NCI-H510A treated with DMSO at 0.1 percent for 48 hours (cell line): ENCODE measurements at regions not wholly inside any gene's neighbourhood (a gene's known extent, or its start where the extent isn't known, plus 50 kb on each side); places are given as distances from the start of the nearest gene placed in this dataset.
"Not testable (repeated sequence)": the region's sequence is repeated elsewhere in the genome, so short reads cannot be mapped to it uniquely, and the experiment has no call there.

Source experiments
- DNase-seq: peaks from one replicate; lab custom pipeline; 2025; lab: John Stamatoyannopoulos, UW

GRCh38 chr10:60513281-60513680 lies 123.6 kb upstream of the ANK3 start:
- DNase-seq: no peak

- no peak for DNase-seq
These were observed 122.0 kb upstream of the ANK3 start for GRCh38 chr10:60511477-60512229.

DNA sequence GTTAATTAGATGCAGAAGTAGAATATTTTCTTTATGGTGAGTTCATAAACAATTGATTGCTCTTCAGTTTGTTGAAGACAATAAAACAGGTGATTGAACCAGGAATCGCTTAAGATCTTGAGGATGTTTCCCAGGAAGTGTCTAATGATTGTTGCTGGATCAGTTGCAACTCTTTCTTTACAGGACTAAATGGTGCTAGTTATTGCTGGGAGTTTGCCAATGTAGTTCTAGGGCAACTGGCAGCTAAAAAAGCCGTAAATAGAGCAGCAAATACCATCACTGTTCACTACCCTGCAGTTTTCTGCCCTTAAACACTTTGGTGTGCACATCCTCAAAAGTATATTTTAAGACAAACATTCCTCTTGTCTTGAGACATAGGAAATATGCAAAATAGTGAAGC lies 119.2 kb upstream of the ANK3 start:
- no peak for DNase-seq

DNA sequence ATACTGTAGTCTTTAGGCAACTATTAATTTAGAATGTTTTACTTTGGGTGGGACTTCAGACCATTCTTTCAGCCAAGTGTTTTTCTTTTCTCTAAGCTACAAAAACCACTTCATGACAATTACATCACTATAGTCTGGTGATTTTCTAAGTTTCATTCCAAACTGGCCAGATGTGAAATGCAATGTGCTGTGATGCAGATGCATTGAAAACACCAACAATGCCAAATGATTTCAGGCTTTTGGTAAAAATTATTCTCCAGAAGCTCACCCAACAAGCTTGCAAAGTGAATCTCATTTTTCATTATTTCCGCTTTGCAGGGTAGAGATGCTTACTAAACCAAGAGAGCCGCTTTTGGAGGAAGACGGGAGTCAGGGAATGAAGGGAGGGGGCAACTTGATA lies 118.4 kb upstream of the ANK3 start:
- no peak for DNase-seq

DNA sequence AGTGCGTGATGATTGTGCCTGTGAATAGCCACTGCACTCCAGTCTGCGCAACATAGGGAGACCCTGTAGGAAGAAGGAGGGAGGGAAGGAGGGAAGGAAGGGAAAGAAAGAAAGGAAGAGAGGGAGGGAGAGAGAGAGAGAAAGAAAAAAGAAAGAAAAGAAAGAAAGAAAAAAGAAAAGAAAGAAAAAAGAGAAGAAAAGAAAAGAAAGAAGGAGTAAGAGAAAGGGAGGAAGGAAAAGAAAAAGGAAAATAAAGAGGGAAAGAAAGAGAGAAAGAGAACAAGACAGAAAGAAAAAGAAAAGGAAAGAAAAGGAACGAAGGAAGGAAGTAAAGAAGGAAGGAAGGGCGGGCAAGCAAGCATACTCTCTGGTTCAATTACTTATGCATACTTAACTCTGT lies 112.9 kb upstream of the ANK3 start:
- DNase-seq: no peak

DNA sequence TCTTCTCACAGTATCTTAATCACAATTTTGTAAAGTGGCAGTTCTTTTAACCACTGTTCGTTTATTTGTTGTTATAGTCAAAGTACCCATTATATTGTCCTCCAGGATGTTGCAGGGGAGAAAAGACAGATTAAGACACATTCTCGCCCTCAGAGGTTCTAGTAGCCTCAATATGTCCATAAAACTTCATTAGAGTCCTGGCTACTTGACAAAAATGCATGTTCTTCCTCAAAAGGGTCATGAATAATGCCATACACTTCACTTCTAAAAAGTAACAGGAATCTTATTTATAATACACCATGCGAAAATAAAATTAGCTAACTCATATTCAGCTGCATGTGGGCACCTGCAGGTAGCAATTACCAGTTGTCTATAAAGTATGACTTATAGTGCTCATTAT lies 109.3 kb upstream of the ANK3 start:
- no peak for DNase-seq

GRCh38 chr10:60497364-60497763 lies 107.7 kb upstream of the ANK3 start:
- no peak for DNase-seq

- no peak for DNase-seq
These were observed 106.5 kb upstream of the ANK3 start for GRCh38 chr10:60496181-60496580.

GRCh38 chr10:60495338-60496055 lies 105.8 kb upstream of the ANK3 start:
- DNase-seq: no peak

DNA sequence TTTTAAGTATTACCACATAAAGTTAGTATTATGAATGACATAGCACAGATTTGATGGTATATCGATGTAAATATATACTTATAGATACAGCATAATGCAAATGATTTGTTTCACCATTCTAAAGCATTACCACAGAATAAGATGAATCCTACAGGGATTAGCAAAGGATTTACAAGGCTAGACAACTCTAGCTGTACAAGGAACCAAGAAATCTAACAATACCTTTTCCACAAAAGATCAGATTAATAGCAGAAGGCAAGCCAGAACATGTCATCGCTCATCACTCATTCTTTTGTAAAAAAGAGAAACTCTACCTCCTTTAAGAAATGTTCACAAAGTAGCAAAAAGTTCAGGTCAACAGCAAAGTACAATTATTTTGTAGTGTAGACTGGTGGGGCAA lies 105.1 kb upstream of the ANK3 start:
- DNase-seq: no peak

DNA sequence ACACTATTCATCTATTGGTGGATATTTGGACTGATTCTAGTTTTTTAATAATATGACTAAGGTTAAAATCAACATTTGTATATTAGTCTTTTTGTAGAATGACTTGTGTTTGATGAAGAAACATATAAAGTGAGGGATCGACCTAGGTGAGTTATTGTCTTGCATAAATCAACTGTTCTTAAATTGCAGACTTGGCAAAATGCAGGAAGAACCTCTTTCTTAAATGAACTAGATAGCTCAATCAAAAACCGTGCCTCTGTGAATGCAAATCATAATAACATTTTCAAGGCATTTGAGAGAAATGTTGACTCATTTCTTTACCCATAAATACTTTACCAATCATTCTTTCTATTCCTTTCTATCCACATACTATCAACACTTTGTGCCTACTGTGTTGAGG lies 101.5 kb upstream of the ANK3 start:
- no peak for DNase-seq

GRCh38 chr10:60490013-60490412 lies 100.3 kb upstream of the ANK3 start:
- no peak for DNase-seq

DNA sequence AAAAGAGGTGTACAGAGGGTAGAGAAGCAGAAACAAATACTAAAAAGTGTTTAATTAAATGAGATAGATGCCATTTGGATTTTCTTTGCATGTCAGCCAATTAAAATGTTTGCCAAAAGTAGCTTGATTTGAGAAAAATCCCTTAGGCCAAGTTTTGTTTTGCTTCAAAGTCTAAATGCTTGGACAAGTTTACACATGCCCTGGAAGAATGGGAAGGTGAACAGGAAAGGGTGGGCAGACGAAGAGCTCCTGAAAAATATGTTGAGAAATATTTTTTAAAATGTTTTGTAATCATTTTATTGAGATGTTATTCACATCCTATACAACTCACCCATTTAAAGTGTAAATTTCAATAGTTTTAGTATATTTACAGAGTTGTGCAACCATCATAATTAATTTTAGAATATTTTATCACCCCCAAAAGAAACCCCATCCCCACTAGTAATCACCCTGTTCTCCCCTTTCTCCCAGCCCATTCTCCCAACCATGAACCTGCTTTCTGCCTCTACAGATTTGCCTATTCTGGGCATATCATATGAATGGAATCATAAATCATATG lies 98.5 kb upstream of the ANK3 start:
- no peak for DNase-seq

- DNase-seq: no peak
These were observed 97.9 kb upstream of the ANK3 start for GRCh38 chr10:60487543-60487942.

DNA sequence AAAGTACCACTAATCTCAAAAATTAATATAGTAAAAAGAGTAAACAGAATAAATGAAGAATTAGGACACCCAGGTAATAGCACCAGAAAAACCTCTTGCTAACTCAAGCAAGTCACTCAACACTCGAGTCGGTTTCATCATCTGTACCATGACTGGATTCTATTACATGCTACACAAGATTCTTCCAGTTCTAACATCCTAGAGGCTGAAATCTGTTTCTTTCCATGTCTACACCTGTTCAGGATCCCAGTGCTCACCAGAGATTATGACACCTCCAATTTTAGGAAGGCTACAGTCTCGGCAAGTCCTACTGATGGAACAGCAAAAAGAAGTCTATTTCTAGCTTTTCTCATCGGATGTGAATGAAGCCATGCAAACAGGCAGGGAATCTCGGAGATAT lies 95.3 kb upstream of the ANK3 start:
- DNase-seq: no peak

DNA sequence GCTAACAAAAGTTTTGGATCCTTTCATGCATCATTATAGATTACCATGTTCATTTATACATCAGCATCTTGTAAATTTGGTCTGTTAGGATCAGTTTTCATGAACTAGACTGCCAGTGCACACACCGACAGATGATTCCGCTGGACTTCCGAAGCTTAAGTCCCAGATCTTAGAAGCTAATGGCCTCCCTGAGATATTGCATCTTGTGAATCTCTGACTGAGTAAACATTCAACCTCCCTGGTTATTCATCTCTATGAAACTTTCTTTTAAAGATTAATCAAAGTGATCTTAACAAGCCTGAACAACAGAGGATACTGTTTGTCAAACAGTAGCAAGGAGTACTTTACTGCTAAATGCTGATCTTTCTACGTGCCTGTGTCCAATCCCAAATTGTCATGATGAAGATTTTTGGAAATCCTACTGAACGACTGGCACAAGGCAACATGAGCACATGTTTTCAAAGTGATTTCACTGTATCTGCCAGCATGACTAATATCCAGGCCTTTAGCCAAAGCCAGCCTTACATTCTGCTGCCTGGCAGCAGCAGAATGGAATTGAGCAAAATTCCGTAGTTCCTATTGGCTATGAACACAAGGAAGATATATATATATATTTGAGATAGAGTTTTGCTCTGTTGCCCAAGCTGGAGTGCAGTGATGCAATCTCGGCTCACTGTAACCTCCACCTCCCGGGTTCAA lies 91.3 kb upstream of the ANK3 start:
- DNase-seq: no peak

DNA sequence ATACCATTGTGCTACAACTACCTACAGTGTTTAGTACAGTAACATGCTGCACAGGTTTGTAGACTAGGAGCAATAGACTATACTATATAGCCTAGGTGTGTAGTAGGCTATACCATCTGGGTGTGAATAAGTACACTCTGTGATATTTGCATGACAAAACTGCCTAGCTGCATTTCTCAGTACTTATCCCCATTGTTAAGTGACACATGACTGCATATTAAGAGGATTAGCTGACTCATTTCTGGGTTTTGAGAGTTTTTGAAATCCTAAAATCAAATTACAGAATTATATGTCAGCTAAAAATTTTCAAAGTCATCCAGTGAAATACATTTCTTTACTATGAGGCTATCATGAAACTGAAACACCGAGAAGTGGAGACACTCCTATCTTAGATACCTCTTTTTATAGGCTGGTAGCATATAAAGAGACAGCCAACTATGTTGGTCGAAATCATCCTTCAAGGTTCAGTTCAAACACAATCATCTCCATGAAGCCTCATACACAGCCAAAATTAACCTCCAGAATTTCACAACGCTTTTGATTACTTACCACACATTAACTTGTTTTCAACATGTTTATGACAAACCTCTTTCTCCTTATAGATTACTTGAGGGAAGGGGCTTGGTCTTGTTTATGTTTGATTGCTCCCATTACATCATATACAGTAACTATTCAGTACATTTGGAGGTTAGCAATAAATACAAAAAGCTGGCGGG lies 89.8 kb upstream of the ANK3 start:
- DNase-seq: no peak

DNA sequence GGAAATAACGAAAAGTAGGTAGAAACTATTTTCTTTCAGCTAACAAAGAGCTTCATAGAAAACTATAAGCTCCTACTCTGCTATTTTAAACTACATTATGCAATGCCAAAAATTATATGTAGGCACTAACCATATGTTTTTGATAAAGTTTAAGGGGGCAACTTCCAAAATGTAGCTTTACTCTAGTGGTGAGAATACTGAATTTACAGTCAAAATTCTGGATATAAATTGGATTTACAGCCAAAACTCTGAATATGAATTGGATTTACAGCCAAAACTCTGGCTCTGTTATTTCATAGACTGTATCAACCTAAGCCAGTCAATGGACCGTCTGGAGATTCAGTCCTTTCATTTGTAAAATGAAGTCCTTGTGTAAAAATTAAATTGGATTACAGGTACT lies 86.8 kb upstream of the ANK3 start:
- no peak for DNase-seq

DNA sequence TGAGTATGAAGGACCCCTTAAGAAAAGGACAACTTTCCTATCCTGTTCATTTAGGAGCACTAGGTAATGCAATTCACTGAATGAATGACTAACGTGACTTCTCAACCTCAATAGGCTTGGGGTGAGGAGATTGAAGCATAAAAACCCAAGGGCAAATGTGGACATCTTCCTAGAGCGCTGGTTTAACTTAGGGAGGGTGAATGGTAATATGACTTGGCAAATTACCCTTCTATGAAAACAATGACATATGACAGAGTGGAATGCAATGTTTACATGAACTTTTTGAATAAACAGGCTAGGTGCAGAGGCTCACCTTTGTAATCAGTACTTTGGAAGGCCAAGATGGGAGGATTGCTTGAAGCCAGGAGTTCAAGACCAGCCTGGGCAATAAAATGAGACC lies 83.9 kb upstream of the ANK3 start:
- no peak for DNase-seq

GRCh38 chr10:60470091-60470490 lies 80.4 kb upstream of the ANK3 start:
- DNase-seq: no peak

- not testable (repeated sequence) for DNase-seq
These were observed 79.5 kb upstream of the ANK3 start for GRCh38 chr10:60469147-60469546.

DNA sequence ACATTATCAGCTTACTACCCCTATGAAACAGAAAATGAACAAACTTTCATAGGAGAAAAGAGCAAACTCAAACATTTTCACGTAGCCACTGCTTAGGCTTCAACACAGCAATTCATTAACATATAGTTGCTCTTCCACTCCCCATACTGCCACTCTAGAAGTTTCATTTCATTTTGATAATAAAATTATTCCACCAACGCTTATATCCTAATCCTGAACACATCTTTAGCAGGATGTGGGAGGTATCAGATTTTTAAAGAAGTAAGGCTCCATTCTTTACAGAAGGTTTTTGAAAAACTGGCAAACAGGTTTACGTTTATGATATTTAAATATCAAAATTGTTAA lies 77.5 kb upstream of the ANK3 start:
- DNase-seq: no peak
